ENCODE measurements at regions not wholly inside any gene's neighbourhood (a gene's known extent, or its start where the extent isn't known, plus 50 kb on each side); places are given as distances from the start of the nearest gene placed in this dataset.

DNA sequence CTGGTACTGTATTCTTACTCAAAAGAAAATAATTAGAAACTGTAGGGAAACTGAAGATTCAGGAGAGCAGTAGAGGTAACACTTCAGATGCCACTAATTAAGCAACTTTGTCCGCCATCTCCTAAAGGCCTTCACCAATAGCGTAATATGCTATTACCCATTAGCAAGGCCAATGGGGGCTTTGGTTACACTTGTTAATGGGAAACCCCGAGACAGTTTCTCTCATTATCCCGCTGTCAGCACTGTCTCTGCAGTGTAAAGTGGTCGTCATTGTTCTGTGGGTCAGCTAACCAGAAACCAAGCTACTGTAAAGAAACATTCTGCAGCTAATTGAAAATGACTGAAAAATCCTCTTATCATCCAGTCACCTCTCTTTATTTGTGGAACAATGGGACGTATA is 468.0 kb upstream of the POU3F2 start:
- H3K4me1 Mint-ChIP-seq: peaks cover 24% of the 10 kb centered on the region
- 81 to 85% methylated on average over 5 of the region's 6 CpGs for WGBS, 2 experiments (ENCODE audit: insufficient coverage in 1 of 2, insufficient read length in 1 of 2)
- no peak for DNase-seq

DNA sequence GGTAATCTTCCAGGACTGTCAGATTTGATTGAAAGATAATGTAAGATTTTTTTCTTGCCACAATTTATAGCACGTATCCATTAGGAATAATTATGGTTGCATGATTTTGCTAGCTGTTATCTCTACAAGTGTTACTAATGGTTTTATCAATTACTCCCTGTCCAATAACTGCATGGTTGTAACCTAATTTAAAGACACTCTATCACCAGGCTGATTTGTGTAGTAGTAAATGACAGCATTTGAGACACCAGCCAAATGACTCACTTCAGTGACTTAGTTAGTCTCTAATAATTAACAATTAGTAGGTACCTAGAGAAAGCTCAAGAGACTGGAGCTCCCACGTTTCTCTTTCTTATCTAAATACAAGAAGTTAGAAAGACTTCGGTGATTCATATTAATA is 453.8 kb upstream of the POU3F2 start:
- Mint-ChIP-seq H3K4me3 (no peak overlapping the region), H3K36me3 (ENCODE audit: low read depth) (no peaks in the 10 kb centered on the region), H3K27me3 (ENCODE audit: insufficient read depth) (no peaks in the 10 kb centered on the region), H3K9me3 (no peaks in the 10 kb centered on the region), H3K27ac (no peak overlapping the region), H3K4me1 (peaks cover 10% of the 10 kb centered on the region)
- H3K27me3 ChIP-seq (ENCODE audit: control insufficient read depth, insufficient read depth, low read length, poor library complexity, severe bottlenecking): no peaks in the 10 kb centered on the region
- no peak overlapping the region for H3K27ac ChIP-seq (ENCODE audit: low read depth, low read length)
- no peaks in the 10 kb centered on the region for H3K9me3 ChIP-seq (ENCODE audit: control insufficient read depth, low read length)
- TF ChIP-seq, protein P1, sequence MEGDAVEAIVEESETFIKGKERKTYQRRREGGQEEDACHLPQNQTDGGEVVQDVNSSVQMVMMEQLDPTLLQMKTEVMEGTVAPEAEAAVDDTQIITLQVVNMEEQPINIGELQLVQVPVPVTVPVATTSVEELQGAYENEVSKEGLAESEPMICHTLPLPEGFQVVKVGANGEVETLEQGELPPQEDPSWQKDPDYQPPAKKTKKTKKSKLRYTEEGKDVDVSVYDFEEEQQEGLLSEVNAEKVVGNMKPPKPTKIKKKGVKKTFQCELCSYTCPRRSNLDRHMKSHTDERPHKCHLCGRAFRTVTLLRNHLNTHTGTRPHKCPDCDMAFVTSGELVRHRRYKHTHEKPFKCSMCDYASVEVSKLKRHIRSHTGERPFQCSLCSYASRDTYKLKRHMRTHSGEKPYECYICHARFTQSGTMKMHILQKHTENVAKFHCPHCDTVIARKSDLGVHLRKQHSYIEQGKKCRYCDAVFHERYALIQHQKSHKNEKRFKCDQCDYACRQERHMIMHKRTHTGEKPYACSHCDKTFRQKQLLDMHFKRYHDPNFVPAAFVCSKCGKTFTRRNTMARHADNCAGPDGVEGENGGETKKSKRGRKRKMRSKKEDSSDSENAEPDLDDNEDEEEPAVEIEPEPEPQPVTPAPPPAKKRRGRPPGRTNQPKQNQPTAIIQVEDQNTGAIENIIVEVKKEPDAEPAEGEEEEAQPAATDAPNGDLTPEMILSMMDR (conservative IDR thresholded peaks at IDR 0.05): no peak
- H3K4me1 ChIP-seq (ENCODE audit: control insufficient read depth, insufficient read depth, low read length): no peaks in the 10 kb centered on the region
- no peak for DNase-seq
- no peaks in the 10 kb centered on the region for H3K36me3 ChIP-seq (ENCODE audit: control insufficient read depth, insufficient read depth, low read length)
- H3K4me3 ChIP-seq (ENCODE audit: low read length): no peak overlapping the region
- no peak overlapping the region for H3K9ac ChIP-seq (ENCODE audit: extremely low read depth, low read length, poor library complexity, severe bottlenecking)
- 86% methylated on average over 1 of the region's 3 CpGs; no CpG with 5 or more reads in 1 of the 2 experiments for WGBS, 2 experiments (ENCODE audit: insufficient coverage in 1 of 2, insufficient read length in 1 of 2)

More for the DNA sequence above, 468.0 kb upstream of the POU3F2 start:
- no peak overlapping the region for H3K4me3 Mint-ChIP-seq
- no peak overlapping the region for H3K4me3 ChIP-seq (ENCODE audit: low read length)
- H3K36me3 Mint-ChIP-seq (ENCODE audit: low read depth): no peaks in the 10 kb centered on the region
- no peak overlapping the region for H3K27ac Mint-ChIP-seq
- H3K36me3 ChIP-seq (ENCODE audit: control insufficient read depth, insufficient read depth, low read length): no peaks in the 10 kb centered on the region
- peaks cover 4% of the 10 kb centered on the region for H3K4me1 ChIP-seq (ENCODE audit: control insufficient read depth, insufficient read depth, low read length)
- H3K27ac ChIP-seq (ENCODE audit: low read depth, low read length): no peak overlapping the region
- no peak overlapping the region for H3K9ac ChIP-seq (ENCODE audit: extremely low read depth, low read length, poor library complexity, severe bottlenecking)
- H3K27me3 ChIP-seq (ENCODE audit: control insufficient read depth, insufficient read depth, low read length, poor library complexity, severe bottlenecking): no peaks in the 10 kb centered on the region
- no peaks in the 10 kb centered on the region for H3K9me3 ChIP-seq (ENCODE audit: control insufficient read depth, low read length)
- TF ChIP-seq, protein P1 (conservative IDR thresholded peaks at IDR 0.05): no peak
- H3K9me3 Mint-ChIP-seq: no peaks in the 10 kb centered on the region
- no peaks in the 10 kb centered on the region for H3K27me3 Mint-ChIP-seq (ENCODE audit: insufficient read depth)

DNA sequence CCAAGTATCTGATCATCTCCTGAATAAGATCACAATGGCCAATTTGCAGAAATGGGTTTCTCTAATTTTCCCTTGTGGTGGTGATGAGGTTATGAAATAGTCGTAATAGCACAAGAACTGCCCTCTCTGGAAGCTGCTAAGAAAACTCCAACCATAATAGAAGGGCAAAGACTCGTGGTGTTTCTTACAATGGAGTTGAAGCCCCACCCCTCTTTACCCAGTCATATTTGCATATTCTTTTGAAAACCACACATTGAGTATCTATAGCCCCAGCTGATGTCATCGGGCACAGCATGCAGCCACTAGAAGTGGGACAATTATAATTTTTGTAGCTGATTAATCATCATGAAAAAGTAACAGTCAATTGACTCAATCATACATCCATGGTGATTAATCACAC is 452.1 kb upstream of the POU3F2 start:
- H3K4me1 ChIP-seq (ENCODE audit: control insufficient read depth, insufficient read depth, low read length): no peaks in the 10 kb centered on the region
- Mint-ChIP-seq H3K36me3 (ENCODE audit: low read depth) (no peaks in the 10 kb centered on the region), H3K4me1 (peaks cover 12% of the 10 kb centered on the region), H3K9me3 (no peaks in the 10 kb centered on the region), H3K27ac (no peak overlapping the region), H3K4me3 (no peak overlapping the region), H3K27me3 (ENCODE audit: insufficient read depth) (no peaks in the 10 kb centered on the region)
- no peak overlapping the region for H3K9ac ChIP-seq (ENCODE audit: extremely low read depth, low read length, poor library complexity, severe bottlenecking)
- no peak for DNase-seq
- H3K27ac ChIP-seq (ENCODE audit: low read depth, low read length): no peak overlapping the region
- 87% methylated on average over 3 of the region's 3 CpGs; no CpG with 5 or more reads in 1 of the 2 experiments for WGBS, 2 experiments (ENCODE audit: insufficient coverage in 1 of 2, insufficient read length in 1 of 2)
- TF ChIP-seq, protein P1 (conservative IDR thresholded peaks at IDR 0.05): no peak
- H3K9me3 ChIP-seq (ENCODE audit: control insufficient read depth, low read length): no peaks in the 10 kb centered on the region
- no peaks in the 10 kb centered on the region for H3K27me3 ChIP-seq (ENCODE audit: control insufficient read depth, insufficient read depth, low read length, poor library complexity, severe bottlenecking)
- no peak overlapping the region for H3K4me3 ChIP-seq (ENCODE audit: low read length)
- H3K36me3 ChIP-seq (ENCODE audit: control insufficient read depth, insufficient read depth, low read length): no peaks in the 10 kb centered on the region
